Esophagus squamous epithelium (tissue), 5 donors: ENCODE measurements at regions not wholly inside any gene's neighbourhood (a gene's known extent, or its start where the extent isn't known, plus 50 kb on each side); places are given as distances from the start of the nearest gene placed in this dataset.
"Not testable (repeated sequence)": the region's sequence is repeated elsewhere in the genome, so short reads cannot be mapped to it uniquely, and the experiment has no call there.

Experiments used
- DNase-seq: peaks from one replicate; lab custom pipeline; 2025; lab: John Stamatoyannopoulos, UW
- H3K27ac ChIP-seq, 4 donors: fragments of 200-600 bp; sonication (generic); one replicate each; pipeline ENCODE4 v1.5.1; 2016 to 2019; ENCODE audit warnings: mild to moderate bottlenecking in 1 of 4
- H3K27me3 ChIP-seq, 4 donors: fragments of 200-600 bp; sonication (generic); 1 replicate in 3 of 4; 2 replicates in 1 of 4; pipeline versions ENCODE4 v1.5.1 to v1.6.0; 2017 to 2021; ENCODE audit warnings: antibody characterized with exemption in 1 of 4
- H3K36me3 ChIP-seq, 3 donors: fragments of 200-600 bp; sonication (generic); one replicate each; pipeline ENCODE4 v1.5.1; 2016 to 2019
- H3K4me1 ChIP-seq, 3 donors: fragments of 200-600 bp; sonication (generic); one replicate each; pipeline ENCODE4 v1.5.1; 2017 to 2019
- H3K4me3 ChIP-seq, 4 donors: fragments of 200-600 bp; sonication (generic); 1 replicate in 3 of 4; 2 replicates in 1 of 4; pipeline ENCODE4 v1.5.1; 2016 to 2019; ENCODE audit warnings: mild to moderate bottlenecking in 2 of 4, moderate library complexity in 1 of 4
- H3K9me3 ChIP-seq, 3 donors: fragments of 200-600 bp; sonication (generic); one replicate each; pipeline ENCODE4 v1.5.1; 2016 to 2019
- CTCF ChIP-seq, 6 experiments: fragments of 450-650 bp in 4 of 6; fragments of 200-600 bp in 2 of 6; sonication (generic) in 2 of 6; IDR thresholded peaks; one replicate each; pipeline ENCODE4 v1.5.1; 2016 to 2019; ENCODE audit warnings: antibody characterized with exemption in 6 of 6, mild to moderate bottlenecking in 4 of 6, moderate library complexity in 4 of 6
- POLR2A ChIP-seq, 4 donors: fragments of 450-650 bp; IDR thresholded peaks; one replicate each; pipeline ENCODE4 v1.6.1; 2017; ENCODE audit warnings: antibody characterized with exemption in 4 of 4, mild to moderate bottlenecking in 4 of 4, moderate library complexity in 3 of 4
- WGBS, 2 donors: methylation state at CpG; one replicate each; pipeline ENCODE4 v1.1.5; 2018; 5-methylcytosine and 5-hydroxymethylcytosine counted together
- intact Hi-C: fragments of 100-400 bp; cut with DNase I; formaldehyde crosslinking; loops from one replicate; pipeline ENCODE4 v1.15.0; 2022
- donor health status: DM: yes; HTN: yes; CAD: no.

- Histone ChIP-seq H3K27me3 (no peaks in the 10 kb centered on the region), H3K36me3 (no peaks in the 10 kb centered on the region), H3K4me1 (no peaks in the 10 kb centered on the region), H3K27ac (no peak overlapping the region), H3K4me3 (no peak overlapping the region), H3K9me3 (peaks cover 0 to 4% (median 0%) of the 10 kb centered on the region in 3 donors)
- 78 to 79% methylated on average over 1 of the region's 1 CpG for WGBS, 2 donors
- DNase-seq = no peak
- intact Hi-C loops = no loop called here
- TF ChIP-seq POLR2A (IDR thresholded peaks at IDR 0.05) = no peak
- no peak for TF ChIP-seq CTCF (IDR thresholded peaks at IDR 0.05)
These were observed 1059.3 kb downstream of the CDH9 start for GRCh38 chr5:25979086-25979485.

GRCh38 chr5:25975885-25976284, 1062.5 kb downstream of the CDH9 start:
- H3K9me3 ChIP-seq = peaks cover 0 to 4% (median 0%) of the 10 kb centered on the region in 3 donors
- no peak overlapping the region for H3K4me3 ChIP-seq

GRCh38 chr5:25974451-25974850, 1063.9 kb downstream of the CDH9 start:
- H3K36me3 ChIP-seq = no peaks in the 10 kb centered on the region
- intact Hi-C loops = no loop called here
- no peak for TF ChIP-seq CTCF (IDR thresholded peaks at IDR 0.05)
- TF ChIP-seq POLR2A (IDR thresholded peaks at IDR 0.05) = no peak
- no peaks in the 10 kb centered on the region for H3K4me1 ChIP-seq
- H3K9me3 ChIP-seq = peaks cover 0 to 2% (median 0%) of the 10 kb centered on the region in 3 donors
- no peak overlapping the region for H3K27ac ChIP-seq
- H3K27me3 ChIP-seq = no peaks in the 10 kb centered on the region
- DNase-seq = no peak
- WGBS, 2 donors = 72 to 88% methylated on average over 1 of the region's 1 CpG
- no peak overlapping the region for H3K4me3 ChIP-seq

More at GRCh38 chr5:25975885-25976284, 1062.5 kb downstream of the CDH9 start:
- 67 to 70% methylated on average over 2 of the region's 2 CpGs for WGBS, 2 donors
- Histone ChIP-seq H3K27me3 (no peaks in the 10 kb centered on the region), H3K36me3 (no peaks in the 10 kb centered on the region), H3K4me1 (no peaks in the 10 kb centered on the region), H3K27ac (no peak overlapping the region)
- intact Hi-C loops = no loop called here
- TF ChIP-seq POLR2A (IDR thresholded peaks at IDR 0.05) (no peak), CTCF (IDR thresholded peaks at IDR 0.05) (no peak)
- DNase-seq = no peak

- no peak for DNase-seq
- WGBS, 2 donors = 52 to 60% methylated on average over 3 of the region's 3 CpGs
- no peaks in the 10 kb centered on the region for H3K27me3 ChIP-seq
- no peaks in the 10 kb centered on the region for H3K4me1 ChIP-seq
- TF ChIP-seq CTCF (IDR thresholded peaks at IDR 0.05) = no peak
- TF ChIP-seq POLR2A (IDR thresholded peaks at IDR 0.05) = no peak
- H3K9me3 ChIP-seq = peaks cover 0 to 5% (median 0%) of the 10 kb centered on the region in 3 donors
- H3K27ac ChIP-seq = no peak overlapping the region
- intact Hi-C loops = no loop called here
- H3K4me3 ChIP-seq = no peak overlapping the region
- no peaks in the 10 kb centered on the region for H3K36me3 ChIP-seq
These were observed 1067.4 kb downstream of the CDH9 start for GRCh38 chr5:25970906-25971489.

- DNase-seq, H3K4me1 ChIP-seq, intact Hi-C loops, H3K27ac ChIP-seq, H3K9me3 ChIP-seq, H3K27me3 ChIP-seq, H3K36me3 ChIP-seq, H3K4me3 ChIP-seq: not testable (repeated sequence)
- 60 to 72% methylated on average over 2 of the region's 2 CpGs for WGBS, 2 donors
These were observed 1069.3 kb downstream of the CDH9 start for GRCh38 chr5:25969042-25969441.

GRCh38 chr5:25964009-25964372, 1074.4 kb downstream of the CDH9 start:
- Histone ChIP-seq H3K27me3 (no peaks in the 10 kb centered on the region), H3K36me3 (no peaks in the 10 kb centered on the region), H3K4me3 (no peak overlapping the region), H3K9me3 (no peaks in the 10 kb centered on the region), H3K27ac (no peak overlapping the region), H3K4me1 (no peaks in the 10 kb centered on the region)
- WGBS, 2 donors = 79 to 82% methylated on average over 3 of the region's 3 CpGs
- TF ChIP-seq CTCF (IDR thresholded peaks at IDR 0.05) = no peak
- TF ChIP-seq POLR2A (IDR thresholded peaks at IDR 0.05) = no peak
- no peak for DNase-seq
- intact Hi-C loops = no loop called here
